HuH-7 (cell line): ENCODE measurements at regions not wholly inside any gene's neighbourhood (a gene's known extent, or its start where the extent isn't known, plus 50 kb on each side); places are given as distances from the start of the nearest gene placed in this dataset.
"Not testable (repeated sequence)": the region's sequence is repeated elsewhere in the genome, so short reads cannot be mapped to it uniquely, and the experiment has no call there.

Experiments
- DNase-seq: peaks from one replicate; pipeline ENCODE4 v3.0.0; 2011; ENCODE audit warnings: low spot score

- DNase-seq = not testable (repeated sequence)
Measured at GRCh38 chr2:144901386-144901785, 381.5 kb upstream of the ZEB2 start.

GRCh38 chr2:144896341-144896740 lies 376.4 kb upstream of the ZEB2 start:
- DNase-seq = no peak

GRCh38 chr2:144894612-144895599 lies 375.0 kb upstream of the ZEB2 start:
- no peak for DNase-seq

- DNase-seq = no peak
Measured at GRCh38 chr2:144893464-144893863, 373.5 kb upstream of the ZEB2 start.

- DNase-seq = peak; percentile 1
Measured at GRCh38 chr2:144890828-144891227, 370.9 kb upstream of the ZEB2 start.

- no peak for DNase-seq
Measured at GRCh38 chr2:144889348-144889747, 369.4 kb upstream of the ZEB2 start.

- DNase-seq = no peak
Measured at GRCh38 chr2:144886862-144887261, 366.9 kb upstream of the ZEB2 start.

- DNase-seq = no peak
Measured at GRCh38 chr2:144877893-144878292, 358.0 kb upstream of the ZEB2 start.

- DNase-seq = no peak
Measured at GRCh38 chr2:144876013-144876412, 356.1 kb upstream of the ZEB2 start.

GRCh38 chr2:144875290-144875969 lies 355.5 kb upstream of the ZEB2 start:
- DNase-seq = no peak

GRCh38 chr2:144865670-144866069 lies 345.8 kb upstream of the ZEB2 start:
- DNase-seq = no peak

- DNase-seq = no peak
Measured at GRCh38 chr2:144859716-144860115, 339.8 kb upstream of the ZEB2 start.

GRCh38 chr2:144858211-144858610 lies 338.3 kb upstream of the ZEB2 start:
- no peak for DNase-seq

- DNase-seq = no peak
Measured at GRCh38 chr2:144854596-144854995, 334.7 kb upstream of the ZEB2 start.

GRCh38 chr2:144849612-144850011 lies 329.7 kb upstream of the ZEB2 start:
- no peak for DNase-seq

GRCh38 chr2:144848423-144848822 lies 328.5 kb upstream of the ZEB2 start:
- no peak for DNase-seq

GRCh38 chr2:144847347-144848080 lies 327.6 kb upstream of the ZEB2 start:
- no peak for DNase-seq

- DNase-seq = no peak
Measured at GRCh38 chr2:144836635-144837350, 316.9 kb upstream of the ZEB2 start.

GRCh38 chr2:144835634-144836350 lies 315.9 kb upstream of the ZEB2 start:
- DNase-seq = no peak

- no peak for DNase-seq
Measured at GRCh38 chr2:144834998-144835633, 315.2 kb upstream of the ZEB2 start.

GRCh38 chr2:144834363-144834762 lies 314.4 kb upstream of the ZEB2 start:
- no peak for DNase-seq
